A549 (cell line): ENCODE measurements at regions not wholly inside any gene's neighbourhood (a gene's known extent, or its start where the extent isn't known, plus 50 kb on each side); places are given as distances from the start of the nearest gene placed in this dataset.

ENCODE experiments used
- POLR2A ChIP-seq: IDR thresholded peaks from 2 replicates; pipeline ENCODE4 v1.6.1; 2012; ENCODE audit warnings: mild to moderate bottlenecking, low read length
- TF ChIP-seq, protein P1 (sequence below): fragments of >200 bp; sonication (Bioruptor Twin); formaldehyde crosslinking; IDR thresholded peaks from 3 replicates; pipeline ENCODE4 v1.5.1; 2016

- no peak for TF ChIP-seq POLR2A
- TF ChIP-seq, protein P1, sequence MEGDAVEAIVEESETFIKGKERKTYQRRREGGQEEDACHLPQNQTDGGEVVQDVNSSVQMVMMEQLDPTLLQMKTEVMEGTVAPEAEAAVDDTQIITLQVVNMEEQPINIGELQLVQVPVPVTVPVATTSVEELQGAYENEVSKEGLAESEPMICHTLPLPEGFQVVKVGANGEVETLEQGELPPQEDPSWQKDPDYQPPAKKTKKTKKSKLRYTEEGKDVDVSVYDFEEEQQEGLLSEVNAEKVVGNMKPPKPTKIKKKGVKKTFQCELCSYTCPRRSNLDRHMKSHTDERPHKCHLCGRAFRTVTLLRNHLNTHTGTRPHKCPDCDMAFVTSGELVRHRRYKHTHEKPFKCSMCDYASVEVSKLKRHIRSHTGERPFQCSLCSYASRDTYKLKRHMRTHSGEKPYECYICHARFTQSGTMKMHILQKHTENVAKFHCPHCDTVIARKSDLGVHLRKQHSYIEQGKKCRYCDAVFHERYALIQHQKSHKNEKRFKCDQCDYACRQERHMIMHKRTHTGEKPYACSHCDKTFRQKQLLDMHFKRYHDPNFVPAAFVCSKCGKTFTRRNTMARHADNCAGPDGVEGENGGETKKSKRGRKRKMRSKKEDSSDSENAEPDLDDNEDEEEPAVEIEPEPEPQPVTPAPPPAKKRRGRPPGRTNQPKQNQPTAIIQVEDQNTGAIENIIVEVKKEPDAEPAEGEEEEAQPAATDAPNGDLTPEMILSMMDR = no peak
These were observed 711.6 kb upstream of the LRRC4C start for GRCh38 chr11:42171046-42171445.
